HG03135 (cell line): ENCODE measurements at regions not wholly inside any gene's neighbourhood (a gene's known extent, or its start where the extent isn't known, plus 50 kb on each side); places are given as distances from the start of the nearest gene placed in this dataset.

Experiments used
- ATAC-seq: cut with Tn5 transposase; IDR thresholded peaks from one replicate; pipeline ENCODE4 v1.9.1; 2021; ENCODE audit warnings: mild to moderate bottlenecking, moderate library complexity; ENCODE audit not compliant: unreplicated experiment

GRCh38 chr6:7960848-7961247 lies 50.3 kb upstream of the TXNDC5 start:
- peak; percentile 36 for ATAC-seq
